OCI-LY1 (cell line): ENCODE measurements at regions not wholly inside any gene's neighbourhood (a gene's known extent, or its start where the extent isn't known, plus 50 kb on each side); places are given as distances from the start of the nearest gene placed in this dataset.

Experiments used
- H2AFZ ChIP-seq: fragments of 200-600 bp; sonication (generic), shearing (Covaris generic); 2 replicates; pipeline ENCODE4 v1.6.0; 2014; ENCODE audit warnings: antibody characterized with exemption, mild to moderate bottlenecking, low read length
- H3F3A ChIP-seq: fragments of 200-600 bp; sonication (generic), shearing (Covaris generic); 2 replicates; pipeline ENCODE4 v1.6.0; 2014; ENCODE audit warnings: mild to moderate bottlenecking, antibody characterized with exemption, low read length, moderate library complexity; ENCODE audit not compliant: insufficient read depth
- H3K27ac ChIP-seq: fragments of 200-600 bp; sonication (generic); 2 replicates; pipeline ENCODE4 v1.5.1; 2014; ENCODE audit warnings: low read length, mixed run types, mild to moderate bottlenecking, low read depth; ENCODE audit not compliant: poor library complexity, severe bottlenecking
- H3K27me3 ChIP-seq: fragments of 200-600 bp; sonication (generic); 2 replicates; pipeline ENCODE4 v1.6.0; 2014; ENCODE audit warnings: antibody characterized with exemption, mild to moderate bottlenecking, low read length, moderate library complexity; ENCODE audit not compliant: insufficient read depth
- H3K36me3 ChIP-seq: fragments of 200-600 bp; sonication (generic); 2 replicates; pipeline ENCODE4 v1.6.1; 2014; ENCODE audit warnings: mild to moderate bottlenecking, antibody characterized with exemption, low read length, moderate library complexity, mixed read lengths; ENCODE audit not compliant: insufficient read depth
- H3K4me1 ChIP-seq: fragments of 200-600 bp; sonication (generic); 2 replicates; pipeline ENCODE4 v1.5.1; 2014; ENCODE audit warnings: mild to moderate bottlenecking, low read length, moderate library complexity; ENCODE audit not compliant: insufficient read depth, severe bottlenecking
- H3K4me2 ChIP-seq: fragments of 200-600 bp; sonication (generic), shearing (Covaris generic); 2 replicates; pipeline ENCODE4 v1.6.1; 2014; ENCODE audit warnings: low read length
- H3K4me3 ChIP-seq: fragments of 200-600 bp; sonication (generic); 2 replicates; pipeline ENCODE4 v1.5.1; 2014; ENCODE audit warnings: low read length, low read depth, mild to moderate bottlenecking, mixed read lengths; ENCODE audit not compliant: poor library complexity, severe bottlenecking
- H3K79me2 ChIP-seq: fragments of 200-600 bp; shearing (Covaris generic); 2 replicates; pipeline ENCODE4 v1.6.1; 2016; ENCODE audit warnings: mixed run types, low read length, mixed read lengths; ENCODE audit not compliant: insufficient read depth
- H3K9ac ChIP-seq: fragments of 200-600 bp; sonication (generic), shearing (Covaris generic); 2 replicates; pipeline ENCODE4 v1.6.1; 2014; ENCODE audit warnings: mild to moderate bottlenecking, low read length, mixed read lengths
- H3K9me2 ChIP-seq: fragments of 200-600 bp; sonication (generic), shearing (Covaris generic); 2 replicates; pipeline ENCODE4 v1.6.1; 2014; ENCODE audit warnings: low read depth, mild to moderate bottlenecking, low read length, mixed read lengths
- H3K9me3 ChIP-seq: fragments of 200-600 bp; shearing (Covaris generic); 2 replicates; pipeline ENCODE4 v1.6.1; 2014; ENCODE audit warnings: low read length, mixed read lengths
- H4K20me1 ChIP-seq: fragments of 200-600 bp; sonication (generic), shearing (Covaris generic); 2 replicates; pipeline ENCODE4 v1.6.0; 2016; ENCODE audit warnings: mild to moderate bottlenecking, low read length; ENCODE audit not compliant: insufficient read depth
- CTCF ChIP-seq: fragments of 200-600 bp; sonication (generic), shearing (Covaris generic); IDR thresholded peaks from 2 replicates; pipeline ENCODE4 v1.5.1; 2017; ENCODE audit warnings: mild to moderate bottlenecking, antibody characterized with exemption, low read length, moderate library complexity, mixed read lengths
- EZH2 ChIP-seq: fragments of 200-600 bp; sonication (generic), shearing (Covaris generic); IDR thresholded peaks from 2 replicates; pipeline ENCODE4 v1.8.0; 2017; ENCODE audit warnings: borderline replicate concordance, mixed run types, mild to moderate bottlenecking, antibody characterized with exemption, low read length, moderate library complexity, mixed read lengths

GRCh38 chr15:70508561-70509281 is 254.6 kb downstream of the UACA start:
- no peak overlapping the region for H3K27ac ChIP-seq
- H3F3A ChIP-seq: no peaks in the 10 kb centered on the region
- H3K79me2 ChIP-seq: no peaks in the 10 kb centered on the region
- H4K20me1 ChIP-seq: no peaks in the 10 kb centered on the region
- no peak overlapping the region for H3K4me2 ChIP-seq
- H3K9me3 ChIP-seq: peaks cover 5% of the 10 kb centered on the region; the same call in 1 of the 2 replicates
- TF ChIP-seq EZH2 (no peak), CTCF (no peak)
- H3K4me3 ChIP-seq: no peak overlapping the region
- H3K9me2 ChIP-seq: no peaks in the 10 kb centered on the region
- H3K4me1 ChIP-seq: peaks cover 13% of the 10 kb centered on the region
- no peak overlapping the region for H2AFZ ChIP-seq
- no peaks in the 10 kb centered on the region; the same call in 1 of the 2 replicates for H3K36me3 ChIP-seq
- no peak overlapping the region for H3K9ac ChIP-seq
- H3K27me3 ChIP-seq: no peaks in the 10 kb centered on the region; the same call in 1 of the 2 replicates

- Histone ChIP-seq H3K27ac (no peak overlapping the region), H3K9me3 (peaks cover 5% of the 10 kb centered on the region; the same call in 1 of the 2 replicates), H2AFZ (no peak overlapping the region), H3K36me3 (no peaks in the 10 kb centered on the region; the same call in 1 of the 2 replicates), H3K4me1 (peaks cover 15% of the 10 kb centered on the region), H3K27me3 (no peaks in the 10 kb centered on the region; the same call in 1 of the 2 replicates), H3F3A (no peaks in the 10 kb centered on the region), H4K20me1 (no peaks in the 10 kb centered on the region), H3K9me2 (no peaks in the 10 kb centered on the region), H3K4me2 (no peak overlapping the region), H3K9ac (no peak overlapping the region), H3K79me2 (no peaks in the 10 kb centered on the region), H3K4me3 (no peak overlapping the region)
- TF ChIP-seq EZH2 (no peak), CTCF (no peak)
Observed at GRCh38 chr15:70507772-70508371, 255.5 kb downstream of the UACA start.

- H3K79me2 ChIP-seq: no peaks in the 10 kb centered on the region
- peaks cover 5% of the 10 kb centered on the region; the same call in 1 of the 2 replicates for H3K9me3 ChIP-seq
- no peaks in the 10 kb centered on the region for H3K9me2 ChIP-seq
- no peak overlapping the region for H3K9ac ChIP-seq
- H3K27ac ChIP-seq: no peak overlapping the region
- peaks cover 15% of the 10 kb centered on the region for H3K4me1 ChIP-seq
- H4K20me1 ChIP-seq: no peaks in the 10 kb centered on the region
- no peaks in the 10 kb centered on the region; the same call in 1 of the 2 replicates for H3K27me3 ChIP-seq
- no peaks in the 10 kb centered on the region for H3F3A ChIP-seq
- H2AFZ ChIP-seq: no peak overlapping the region
- H3K4me3 ChIP-seq: no peak overlapping the region
- H3K4me2 ChIP-seq: no peak overlapping the region
- no peak for TF ChIP-seq EZH2
- no peak for TF ChIP-seq CTCF
- no peaks in the 10 kb centered on the region; the same call in 1 of the 2 replicates for H3K36me3 ChIP-seq
Observed at GRCh38 chr15:70505936-70506912, 257.1 kb downstream of the UACA start.
